ENCODE measurements at regions not wholly inside any gene's neighbourhood (a gene's known extent, or its start where the extent isn't known, plus 50 kb on each side); places are given as distances from the start of the nearest gene placed in this dataset.

GRCh38 chr5:39670955-39671354 is 246.2 kb upstream of the DAB2 start:
- no peak for TF ChIP-seq CTCF (IDR thresholded peaks at IDR 0.05; ENCODE audit: low read depth, low read length)
- TF ChIP-seq EZH2phosphoT487 (IDR thresholded peaks at IDR 0.05; ENCODE audit: low read depth): no peak
- H2AFZ ChIP-seq (ENCODE audit: low read depth, low read length): no peak overlapping the region
- no peaks in the 10 kb centered on the region for H3K27me3 ChIP-seq (ENCODE audit: low read depth, low read length)
- H3K9me3 ChIP-seq (ENCODE audit: insufficient read depth, low read length): no peaks in the 10 kb centered on the region
- no peak overlapping the region for H3K27ac ChIP-seq (ENCODE audit: low read length)
- no peaks in the 10 kb centered on the region for H4K20me1 ChIP-seq (ENCODE audit: insufficient read depth, low read length)
- H3K9ac ChIP-seq (ENCODE audit: low read length): no peak overlapping the region
- H3K4me3 ChIP-seq (ENCODE audit: low read length): no peak overlapping the region
- H3K4me2 ChIP-seq (ENCODE audit: low read length): no peak overlapping the region
- H3K36me3 ChIP-seq (replicated peaks; ENCODE audit: low read depth, low read length): no peaks in the 10 kb centered on the region
- no peaks in the 10 kb centered on the region for H3K79me2 ChIP-seq (ENCODE audit: low read length)
- H3K4me1 ChIP-seq (ENCODE audit: low read length): no peaks in the 10 kb centered on the region

- no peak overlapping the region for H3K27ac ChIP-seq (ENCODE audit: low read length)
Measured at GRCh38 chr5:39670391-39670790, 245.6 kb upstream of the DAB2 start.

GRCh38 chr5:39668980-39669379 is 244.2 kb upstream of the DAB2 start:
- H3K9ac ChIP-seq (ENCODE audit: low read length): no peak overlapping the region
- no peaks in the 10 kb centered on the region for H3K27me3 ChIP-seq (ENCODE audit: low read depth, low read length)
- no peak for TF ChIP-seq CTCF (IDR thresholded peaks at IDR 0.05; ENCODE audit: low read depth, low read length)
- TF ChIP-seq EZH2phosphoT487 (IDR thresholded peaks at IDR 0.05; ENCODE audit: low read depth): no peak
- H4K20me1 ChIP-seq (ENCODE audit: insufficient read depth, low read length): no peaks in the 10 kb centered on the region
- H3K9me3 ChIP-seq (ENCODE audit: insufficient read depth, low read length): no peaks in the 10 kb centered on the region
- no peaks in the 10 kb centered on the region for H3K4me1 ChIP-seq (ENCODE audit: low read length)
- H3K4me2 ChIP-seq (ENCODE audit: low read length): no peak overlapping the region
- no peaks in the 10 kb centered on the region for H3K79me2 ChIP-seq (ENCODE audit: low read length)
- H3K36me3 ChIP-seq (replicated peaks; ENCODE audit: low read depth, low read length): no peaks in the 10 kb centered on the region
- H3K27ac ChIP-seq (ENCODE audit: low read length): no peak overlapping the region
- H3K4me3 ChIP-seq (ENCODE audit: low read length): no peak overlapping the region
- H2AFZ ChIP-seq (ENCODE audit: low read depth, low read length): no peak overlapping the region

More at GRCh38 chr5:39670391-39670790, 245.6 kb upstream of the DAB2 start:
- TF ChIP-seq EZH2phosphoT487 (IDR thresholded peaks at IDR 0.05; ENCODE audit: low read depth) (no peak), CTCF (IDR thresholded peaks at IDR 0.05; ENCODE audit: low read depth, low read length) (no peak)
- Histone ChIP-seq H3K4me2 (ENCODE audit: low read length) (no peak overlapping the region), H3K9me3 (ENCODE audit: insufficient read depth, low read length) (no peaks in the 10 kb centered on the region), H3K36me3 (replicated peaks; ENCODE audit: low read depth, low read length) (no peaks in the 10 kb centered on the region), H4K20me1 (ENCODE audit: insufficient read depth, low read length) (no peaks in the 10 kb centered on the region), H2AFZ (ENCODE audit: low read depth, low read length) (no peak overlapping the region), H3K9ac (ENCODE audit: low read length) (no peak overlapping the region), H3K4me3 (ENCODE audit: low read length) (no peak overlapping the region), H3K4me1 (ENCODE audit: low read length) (no peaks in the 10 kb centered on the region), H3K79me2 (ENCODE audit: low read length) (no peaks in the 10 kb centered on the region), H3K27me3 (ENCODE audit: low read depth, low read length) (no peaks in the 10 kb centered on the region)

GRCh38 chr5:39665328-39665727 is 240.5 kb upstream of the DAB2 start:
- Histone ChIP-seq H3K9ac (ENCODE audit: low read length) (no peak overlapping the region), H3K4me2 (ENCODE audit: low read length) (no peak overlapping the region), H3K27ac (ENCODE audit: low read length) (no peak overlapping the region), H3K27me3 (ENCODE audit: low read depth, low read length) (no peaks in the 10 kb centered on the region), H3K9me3 (ENCODE audit: insufficient read depth, low read length) (no peaks in the 10 kb centered on the region), H4K20me1 (ENCODE audit: insufficient read depth, low read length) (no peaks in the 10 kb centered on the region), H3K79me2 (ENCODE audit: low read length) (no peaks in the 10 kb centered on the region), H3K4me1 (ENCODE audit: low read length) (peaks cover 19% of the 10 kb centered on the region), H3K36me3 (replicated peaks; ENCODE audit: low read depth, low read length) (peaks cover 8% of the 10 kb centered on the region), H2AFZ (ENCODE audit: low read depth, low read length) (no peak overlapping the region), H3K4me3 (ENCODE audit: low read length) (no peak overlapping the region)
- TF ChIP-seq EZH2phosphoT487 (IDR thresholded peaks at IDR 0.05; ENCODE audit: low read depth) (no peak), CTCF (IDR thresholded peaks at IDR 0.05; ENCODE audit: low read depth, low read length) (no peak)

Measured in OCI-LY3 (cell line).